DOHH2 (cell line): ENCODE measurements at regions not wholly inside any gene's neighbourhood (a gene's known extent, or its start where the extent isn't known, plus 50 kb on each side); places are given as distances from the start of the nearest gene placed in this dataset.

Source experiments
- H3F3A ChIP-seq: fragments of 200-600 bp; sonication (generic), shearing (Covaris generic); 2 replicates; pipeline ENCODE4 v1.6.0; 2016; ENCODE audit warnings: antibody characterized with exemption, mild to moderate bottlenecking; ENCODE audit not compliant: control insufficient read depth, insufficient read depth
- H3K27ac ChIP-seq: fragments of 200-600 bp; sonication (generic); 2 replicates; pipeline ENCODE4 v1.5.1; 2014; ENCODE audit warnings: low read depth, mild to moderate bottlenecking, low read length, moderate library complexity
- H3K27me3 ChIP-seq: fragments of 200-600 bp; sonication (generic); 2 replicates; pipeline ENCODE4 v1.6.1; 2014; ENCODE audit warnings: mild to moderate bottlenecking, low read length, mixed read lengths; ENCODE audit not compliant: control insufficient read depth
- H3K36me3 ChIP-seq: fragments of 200-600 bp; sonication (generic); 2 replicates; pipeline ENCODE4 v1.6.1; 2014; ENCODE audit warnings: mild to moderate bottlenecking, low read length, moderate library complexity, mixed read lengths; ENCODE audit not compliant: control insufficient read depth
- H3K4me1 ChIP-seq: fragments of 200-600 bp; sonication (generic); 2 replicates; pipeline ENCODE4 v1.6.1; 2014; ENCODE audit warnings: mild to moderate bottlenecking, low read length, mixed read lengths; ENCODE audit not compliant: control insufficient read depth
- H3K4me2 ChIP-seq: fragments of 200-600 bp; sonication (generic); 2 replicates; pipeline ENCODE4 v1.6.0; 2014; ENCODE audit warnings: mild to moderate bottlenecking, low read length, moderate library complexity
- H3K4me3 ChIP-seq: fragments of 200-600 bp; sonication (generic); 2 replicates; pipeline ENCODE4 v1.5.1; 2014; ENCODE audit warnings: mild to moderate bottlenecking, low read length, mixed read lengths
- H3K79me2 ChIP-seq: fragments of 200-600 bp; sonication (generic); 2 replicates; pipeline ENCODE4 v1.6.1; 2014; ENCODE audit warnings: mild to moderate bottlenecking, low read length, mixed read lengths; ENCODE audit not compliant: control insufficient read depth
- H3K9me2 ChIP-seq: fragments of 200-600 bp; sonication (generic); replicated peaks from 2 replicates; pipeline ENCODE4 v1.6.1; 2014; ENCODE audit warnings: mild to moderate bottlenecking, low read length, mixed read lengths; ENCODE audit not compliant: control insufficient read depth
- H3K9me3 ChIP-seq: fragments of 200-600 bp; sonication (generic); 2 replicates; pipeline ENCODE4 v1.6.1; 2014; ENCODE audit warnings: antibody characterized with exemption, low read length, mixed read lengths; ENCODE audit not compliant: control insufficient read depth, insufficient read depth
- H4K20me1 ChIP-seq: fragments of 200-600 bp; sonication (generic); 2 replicates; pipeline ENCODE4 v1.6.0; 2014; ENCODE audit warnings: low read depth, mild to moderate bottlenecking, antibody characterized with exemption, low read length, moderate library complexity; ENCODE audit not compliant: control insufficient read depth, insufficient read depth
- EZH2phosphoT487 ChIP-seq: fragments of 200-600 bp; sonication (generic); IDR thresholded peaks from 2 replicates; pipeline ENCODE4 v1.6.1; 2017; ENCODE audit warnings: borderline replicate concordance, mild to moderate bottlenecking, antibody characterized with exemption, low read length, moderate library complexity, mixed read lengths
- TF ChIP-seq, protein P1 (sequence below): fragments of 200-600 bp; sonication (generic); IDR thresholded peaks from one replicate; pipeline ENCODE4 v1.5.1; 2014; ENCODE audit warnings: antibody characterized with exemption, mild to moderate bottlenecking, low read depth, low read length; ENCODE audit not compliant: poor library complexity, severe bottlenecking

- no peaks in the 10 kb centered on the region for H3K9me3 ChIP-seq
- H3F3A ChIP-seq = no peaks in the 10 kb centered on the region
- H3K4me2 ChIP-seq = no peak overlapping the region
- no peaks in the 10 kb centered on the region for H3K4me1 ChIP-seq
- H4K20me1 ChIP-seq = no peaks in the 10 kb centered on the region
- H3K27me3 ChIP-seq = no peaks in the 10 kb centered on the region
- H3K27ac ChIP-seq = no peak overlapping the region
- TF ChIP-seq, protein P1, sequence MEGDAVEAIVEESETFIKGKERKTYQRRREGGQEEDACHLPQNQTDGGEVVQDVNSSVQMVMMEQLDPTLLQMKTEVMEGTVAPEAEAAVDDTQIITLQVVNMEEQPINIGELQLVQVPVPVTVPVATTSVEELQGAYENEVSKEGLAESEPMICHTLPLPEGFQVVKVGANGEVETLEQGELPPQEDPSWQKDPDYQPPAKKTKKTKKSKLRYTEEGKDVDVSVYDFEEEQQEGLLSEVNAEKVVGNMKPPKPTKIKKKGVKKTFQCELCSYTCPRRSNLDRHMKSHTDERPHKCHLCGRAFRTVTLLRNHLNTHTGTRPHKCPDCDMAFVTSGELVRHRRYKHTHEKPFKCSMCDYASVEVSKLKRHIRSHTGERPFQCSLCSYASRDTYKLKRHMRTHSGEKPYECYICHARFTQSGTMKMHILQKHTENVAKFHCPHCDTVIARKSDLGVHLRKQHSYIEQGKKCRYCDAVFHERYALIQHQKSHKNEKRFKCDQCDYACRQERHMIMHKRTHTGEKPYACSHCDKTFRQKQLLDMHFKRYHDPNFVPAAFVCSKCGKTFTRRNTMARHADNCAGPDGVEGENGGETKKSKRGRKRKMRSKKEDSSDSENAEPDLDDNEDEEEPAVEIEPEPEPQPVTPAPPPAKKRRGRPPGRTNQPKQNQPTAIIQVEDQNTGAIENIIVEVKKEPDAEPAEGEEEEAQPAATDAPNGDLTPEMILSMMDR = no peak
- TF ChIP-seq EZH2phosphoT487 = no peak
- no peaks in the 10 kb centered on the region for H3K9me2 ChIP-seq
- no peaks in the 10 kb centered on the region for H3K36me3 ChIP-seq
- H3K79me2 ChIP-seq = no peaks in the 10 kb centered on the region
- no peak overlapping the region for H3K4me3 ChIP-seq
These were observed 197.0 kb downstream of the PHLDA1 start for GRCh38 chr12:75834591-75834990.

GRCh38 chr12:75833268-75833667, 198.3 kb downstream of the PHLDA1 start:
- TF ChIP-seq EZH2phosphoT487 = no peak
- TF ChIP-seq, protein P1 = no peak

GRCh38 chr12:75831402-75831801, 200.2 kb downstream of the PHLDA1 start:
- Histone ChIP-seq H4K20me1 (no peaks in the 10 kb centered on the region), H3K79me2 (no peaks in the 10 kb centered on the region), H3K4me2 (no peak overlapping the region), H3K36me3 (no peaks in the 10 kb centered on the region), H3F3A (no peaks in the 10 kb centered on the region), H3K4me1 (no peaks in the 10 kb centered on the region), H3K4me3 (no peak overlapping the region), H3K27ac (no peak overlapping the region), H3K27me3 (no peaks in the 10 kb centered on the region), H3K9me2 (no peaks in the 10 kb centered on the region), H3K9me3 (no peaks in the 10 kb centered on the region)
- TF ChIP-seq EZH2phosphoT487 = no peak
- TF ChIP-seq, protein P1 = no peak

More at GRCh38 chr12:75833268-75833667, 198.3 kb downstream of the PHLDA1 start:
- Histone ChIP-seq H3K4me1 (no peaks in the 10 kb centered on the region), H3F3A (no peaks in the 10 kb centered on the region), H3K4me3 (no peak overlapping the region), H3K27ac (no peak overlapping the region), H3K9me3 (no peaks in the 10 kb centered on the region), H4K20me1 (no peaks in the 10 kb centered on the region), H3K79me2 (no peaks in the 10 kb centered on the region), H3K36me3 (no peaks in the 10 kb centered on the region), H3K9me2 (no peaks in the 10 kb centered on the region), H3K27me3 (no peaks in the 10 kb centered on the region), H3K4me2 (no peak overlapping the region)
